H9 (cell line): ENCODE measurements at regions not wholly inside any gene's neighbourhood (a gene's known extent, or its start where the extent isn't known, plus 50 kb on each side); places are given as distances from the start of the nearest gene placed in this dataset.

ENCODE experiments used
- DNase-seq: peaks from one replicate; pipeline ENCODE4 v3.0.0-alpha.2; 2017
- H2AFZ ChIP-seq: one replicate; pipeline ENCODE4 v1.6.1; 2013; ENCODE audit warnings: mild to moderate bottlenecking, low read length, control low read depth, moderate library complexity
- H2AK5ac ChIP-seq: 2 replicates; pipeline ENCODE4 v1.6.1; 2013; ENCODE audit warnings: low read length, control low read depth, mixed read lengths; ENCODE audit not compliant: insufficient read length
- H2BK120ac ChIP-seq: one replicate; pipeline ENCODE4 v1.6.1; 2013; ENCODE audit warnings: low read depth, mild to moderate bottlenecking, low read length, control low read depth, inconsistent platforms; ENCODE audit not compliant: poor library complexity, severe bottlenecking
- H2BK12ac ChIP-seq: 2 replicates; pipeline ENCODE4 v1.6.1; 2013; ENCODE audit warnings: low read length, control low read depth, mixed read lengths, low read depth; ENCODE audit not compliant: insufficient read length
- H2BK15ac ChIP-seq: 2 replicates; pipeline ENCODE4 v1.6.1; 2013; ENCODE audit warnings: low read depth, low read length, control low read depth
- H2BK20ac ChIP-seq: one replicate; pipeline ENCODE4 v1.6.1; 2013; ENCODE audit warnings: low read depth, mild to moderate bottlenecking, low read length, control low read depth, inconsistent platforms; ENCODE audit not compliant: poor library complexity, severe bottlenecking
- H2BK5ac ChIP-seq: 2 replicates; pipeline ENCODE4 v1.6.1; 2013; ENCODE audit warnings: low read length, control low read depth, mixed read lengths; ENCODE audit not compliant: insufficient read length
- H3K14ac ChIP-seq: 2 replicates; pipeline ENCODE4 v1.6.1; 2013; ENCODE audit warnings: low read length, control low read depth; ENCODE audit not compliant: insufficient read depth
- H3K18ac ChIP-seq: 2 replicates; pipeline ENCODE4 v1.6.1; 2013; ENCODE audit warnings: low read depth, mild to moderate bottlenecking, mixed read lengths, low read length, control low read depth; ENCODE audit not compliant: insufficient read length
- H3K23ac ChIP-seq: 2 replicates; pipeline ENCODE4 v1.6.1; 2013; ENCODE audit warnings: low read length, control low read depth, mixed read lengths, low read depth; ENCODE audit not compliant: insufficient read length
- H3K23me2 ChIP-seq: 2 replicates; pipeline ENCODE4 v1.6.1; 2013; ENCODE audit warnings: low read depth, mild to moderate bottlenecking, mixed read lengths, low read length, control low read depth; ENCODE audit not compliant: insufficient read length, poor library complexity, severe bottlenecking
- H3K27ac ChIP-seq: 2 replicates; pipeline ENCODE4 v1.5.1; 2013; ENCODE audit warnings: low read length, control low read depth, mixed read lengths, low read depth; ENCODE audit not compliant: insufficient read length
- H3K27me3 ChIP-seq: 2 replicates; pipeline ENCODE4 v1.6.1; 2013; ENCODE audit warnings: low read length, control low read depth, inconsistent platforms; ENCODE audit not compliant: insufficient read depth
- H3K4ac ChIP-seq: 2 replicates; pipeline ENCODE4 v1.6.1; 2013; ENCODE audit warnings: low read depth, mild to moderate bottlenecking, control low read depth, inconsistent platforms, low read length, moderate library complexity
- H3K4me1 ChIP-seq: 2 replicates; pipeline ENCODE4 v1.6.1; 2013; ENCODE audit warnings: low read length, control low read depth, inconsistent platforms; ENCODE audit not compliant: insufficient read depth
- H3K4me2 ChIP-seq: 2 replicates; pipeline ENCODE4 v1.6.1; 2013; ENCODE audit warnings: low read length, control low read depth, mixed read lengths; ENCODE audit not compliant: insufficient read length, insufficient read depth
- H3K56ac ChIP-seq: 2 replicates; pipeline ENCODE4 v1.6.1; 2013; ENCODE audit warnings: low read depth, mild to moderate bottlenecking, mixed read lengths, low read length, control low read depth; ENCODE audit not compliant: insufficient read length
- H3K79me1 ChIP-seq: 2 replicates; pipeline ENCODE4 v1.6.1; 2013; ENCODE audit warnings: low read depth, mild to moderate bottlenecking, moderate library complexity, low read length, control low read depth, inconsistent platforms; ENCODE audit not compliant: insufficient read depth, poor library complexity, severe bottlenecking
- H3K79me2 ChIP-seq: 2 replicates; pipeline ENCODE4 v1.6.1; 2013; ENCODE audit warnings: low read length, control low read depth, inconsistent platforms; ENCODE audit not compliant: insufficient read depth
- H3K9ac ChIP-seq: 2 replicates; pipeline ENCODE4 v1.6.1; 2013; ENCODE audit warnings: low read length, control low read depth, mixed read lengths; ENCODE audit not compliant: insufficient read length; ENCODE audit errors: extremely low read depth
- H3K9me3 ChIP-seq: one replicate; pipeline ENCODE4 v1.6.1; 2013; ENCODE audit warnings: low read depth, low read length, inconsistent platforms; ENCODE audit not compliant: control insufficient read depth
- H3T11ph ChIP-seq: one replicate; pipeline ENCODE4 v1.6.1; 2013; ENCODE audit warnings: mild to moderate bottlenecking, low read length, control low read depth, inconsistent platforms
- H4K20me1 ChIP-seq: one replicate; pipeline ENCODE4 v1.6.1; 2013; ENCODE audit not compliant: control insufficient read depth, insufficient read length, insufficient read depth
- H4K5ac ChIP-seq: 2 replicates; pipeline ENCODE4 v1.6.1; 2013; ENCODE audit warnings: low read depth, mild to moderate bottlenecking, mixed read lengths, low read length, control low read depth; ENCODE audit not compliant: insufficient read length
- H4K8ac ChIP-seq: replicated peaks from 2 replicates; pipeline ENCODE4 v1.6.1; 2013; ENCODE audit warnings: low read length, control low read depth, mixed read lengths, low read depth; ENCODE audit not compliant: insufficient read length
- H4K91ac ChIP-seq: 2 replicates; pipeline ENCODE4 v1.6.1; 2013; ENCODE audit warnings: low read depth, mild to moderate bottlenecking, moderate library complexity, mixed read lengths, low read length, control low read depth; ENCODE audit not compliant: insufficient read length
- H3K27ac Mint-ChIP-seq, 3 experiments: 2 replicates in 2 of 3; 3 replicates in 1 of 3; pipeline ENCODE4 v1.8.0; 2020 to 2021; ENCODE audit warnings: mixed read lengths in 3 of 3, mild to moderate bottlenecking in 1 of 3, moderate library complexity in 1 of 3
- H3K27me3 Mint-ChIP-seq: 2 replicates; pipeline ENCODE4 v1.8.0; 2021; ENCODE audit warnings: low read depth, mild to moderate bottlenecking, moderate library complexity, mixed read lengths
- H3K36me3 Mint-ChIP-seq, 3 experiments: 2 replicates in 2 of 3; 3 replicates in 1 of 3; pipeline ENCODE4 v1.8.0; 2020 to 2021; ENCODE audit warnings: low read depth in 3 of 3, mixed read lengths in 3 of 3; ENCODE audit not compliant: insufficient read depth in 1 of 3
- H3K4me1 Mint-ChIP-seq, 2 experiments: 2 replicates each; pipeline ENCODE4 v1.8.0; 2020; ENCODE audit warnings: mixed read lengths in 2 of 2
- H3K4me3 Mint-ChIP-seq, 2 experiments: 2 replicates in 1 of 2; 3 replicates in 1 of 2; pipeline ENCODE4 v1.8.0; 2020 to 2021; ENCODE audit warnings: mild to moderate bottlenecking in 2 of 2, mixed read lengths in 2 of 2, moderate library complexity in 1 of 2
- H3K9me3 Mint-ChIP-seq, 2 experiments: 2 replicates in 1 of 2; 3 replicates in 1 of 2; pipeline ENCODE4 v1.8.0; 2020; ENCODE audit warnings: mild to moderate bottlenecking in 2 of 2, mixed read lengths in 2 of 2, moderate library complexity in 1 of 2
- WGBS: extraction: QIAGEN DNeasy Blood & Tissue Kit; methylation state at CpG from one replicate; pipeline ENCODE4 v1.1.7; 2013; ENCODE audit warnings: missing lambda C conversion rate, low lambda C conversion rate, mixed read lengths; ENCODE audit not compliant: insufficient read length; ENCODE audit errors: extremely low coverage; 5-methylcytosine and 5-hydroxymethylcytosine counted together
- TF ChIP-seq, protein P1 (sequence below): fragments of 200-600 bp; sonication (generic); conservative IDR thresholded peaks from 3 replicates; pipeline ENCODE4 v1.8.0; 2021; ENCODE audit warnings: antibody characterized with exemption, mild to moderate bottlenecking

- Histone ChIP-seq H3T11ph (no peak overlapping the region), H3K79me1 (no peaks in the 10 kb centered on the region), H3K56ac (no peak overlapping the region), H3K9me3 (no peaks in the 10 kb centered on the region), H2BK20ac (no peak overlapping the region), H4K91ac (no peak overlapping the region), H3K9ac (no peak overlapping the region), H3K4me2 (no peak overlapping the region), H4K20me1 (no peaks in the 10 kb centered on the region), H3K27ac (no peak overlapping the region), H2BK12ac (no peak overlapping the region), H3K4ac (no peak overlapping the region), H3K79me2 (no peaks in the 10 kb centered on the region), H3K27me3 (no peaks in the 10 kb centered on the region), H3K18ac (no peak overlapping the region), H4K5ac (no peak overlapping the region), H2AFZ (no peak overlapping the region), H3K4me1 (no peaks in the 10 kb centered on the region), H3K14ac (no peak overlapping the region), H3K23ac (no peak overlapping the region), H2BK120ac (no peak overlapping the region), H4K8ac (no peak overlapping the region), H2BK5ac (no peak overlapping the region), H3K23me2 (no peaks in the 10 kb centered on the region), H2BK15ac (no peak overlapping the region), H2AK5ac (no peak overlapping the region)
- no CpG with 5 or more reads among the region's 11 CpGs for WGBS
- Mint-ChIP-seq H3K27ac (no peak overlapping the region), H3K36me3 (no peaks in the 10 kb centered on the region), H3K4me1 (peaks cover 7 to 9% of the 10 kb centered on the region in 2 experiments), H3K4me3 (no peak overlapping the region), H3K9me3 (no peaks in the 10 kb centered on the region), H3K27me3 (no peaks in the 10 kb centered on the region; the same call in 1 of the 2 replicates)
- no peak for DNase-seq
- TF ChIP-seq, protein P1, sequence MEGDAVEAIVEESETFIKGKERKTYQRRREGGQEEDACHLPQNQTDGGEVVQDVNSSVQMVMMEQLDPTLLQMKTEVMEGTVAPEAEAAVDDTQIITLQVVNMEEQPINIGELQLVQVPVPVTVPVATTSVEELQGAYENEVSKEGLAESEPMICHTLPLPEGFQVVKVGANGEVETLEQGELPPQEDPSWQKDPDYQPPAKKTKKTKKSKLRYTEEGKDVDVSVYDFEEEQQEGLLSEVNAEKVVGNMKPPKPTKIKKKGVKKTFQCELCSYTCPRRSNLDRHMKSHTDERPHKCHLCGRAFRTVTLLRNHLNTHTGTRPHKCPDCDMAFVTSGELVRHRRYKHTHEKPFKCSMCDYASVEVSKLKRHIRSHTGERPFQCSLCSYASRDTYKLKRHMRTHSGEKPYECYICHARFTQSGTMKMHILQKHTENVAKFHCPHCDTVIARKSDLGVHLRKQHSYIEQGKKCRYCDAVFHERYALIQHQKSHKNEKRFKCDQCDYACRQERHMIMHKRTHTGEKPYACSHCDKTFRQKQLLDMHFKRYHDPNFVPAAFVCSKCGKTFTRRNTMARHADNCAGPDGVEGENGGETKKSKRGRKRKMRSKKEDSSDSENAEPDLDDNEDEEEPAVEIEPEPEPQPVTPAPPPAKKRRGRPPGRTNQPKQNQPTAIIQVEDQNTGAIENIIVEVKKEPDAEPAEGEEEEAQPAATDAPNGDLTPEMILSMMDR = no peak
Observed at GRCh38 chr16:5665834-5666233, 568.2 kb upstream of the EEF2KMT start.
